GM10248 (cell line): ENCODE measurements at regions not wholly inside any gene's neighbourhood (a gene's known extent, or its start where the extent isn't known, plus 50 kb on each side); places are given as distances from the start of the nearest gene placed in this dataset.

ENCODE experiments used
- CTCF ChIA-PET: fragments of 300-600 bp; sonication (Branson Sonifier 250); formaldehyde crosslinking; extraction: SDS; loops from one replicate; lab custom pipeline; 2021; ENCODE audit warnings: antibody characterized with exemption; lab: Yijun Ruan, JAX
- POLR2A ChIA-PET: fragments of 350-650 bp; sonication (Branson Sonifier 250); formaldehyde crosslinking; extraction: SDS; loops from one replicate; lab custom pipeline; 2020; ENCODE audit warnings: antibody characterized with exemption; lab: Yijun Ruan, JAX
- DNase-seq: peaks from one replicate; pipeline ENCODE4 v3.0.0; 2012; ENCODE audit errors: extremely low spot score
- TF ChIP-seq, protein P1 (sequence below): IDR thresholded peaks from 2 replicates; pipeline ENCODE4 v1.5.1; 2012; ENCODE audit warnings: mild to moderate bottlenecking, low read depth; ENCODE audit errors: extremely low read depth, missing control alignments, control extremely low read depth

DNA sequence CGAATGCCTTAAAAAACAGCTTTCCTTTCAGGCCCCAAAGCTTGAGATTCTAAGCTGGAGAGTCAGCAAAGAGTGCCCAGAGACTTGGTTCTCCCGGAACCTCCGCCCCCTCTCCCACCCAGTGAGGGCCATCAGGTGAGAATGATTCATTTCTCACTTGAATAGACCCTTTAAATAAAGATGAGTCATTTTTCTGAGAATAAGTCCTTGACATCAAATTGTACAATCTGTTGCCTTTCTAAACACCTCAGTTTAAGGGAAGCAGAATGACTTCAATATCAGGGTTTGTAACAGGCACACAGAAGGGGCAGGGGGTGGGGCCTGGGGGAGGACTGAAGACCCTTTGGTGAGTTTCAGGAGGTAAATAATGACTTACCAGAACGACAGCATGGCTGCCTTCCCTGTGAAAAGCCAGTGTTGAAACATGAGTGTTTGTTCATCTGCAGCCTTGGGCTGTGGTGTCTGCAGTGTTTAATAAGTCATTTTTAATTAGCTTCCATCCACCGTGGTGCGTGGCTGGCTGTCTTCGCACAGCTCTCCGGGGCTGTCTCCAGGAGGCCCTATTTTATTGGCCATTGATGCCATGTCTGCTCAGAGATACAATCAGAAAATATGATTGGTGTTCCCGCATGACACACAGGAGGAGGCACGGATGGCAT, 134.9 kb upstream of the ZNF236 start:
- POLR2A ChIA-PET: no interaction called here
- TF ChIP-seq, protein P1, sequence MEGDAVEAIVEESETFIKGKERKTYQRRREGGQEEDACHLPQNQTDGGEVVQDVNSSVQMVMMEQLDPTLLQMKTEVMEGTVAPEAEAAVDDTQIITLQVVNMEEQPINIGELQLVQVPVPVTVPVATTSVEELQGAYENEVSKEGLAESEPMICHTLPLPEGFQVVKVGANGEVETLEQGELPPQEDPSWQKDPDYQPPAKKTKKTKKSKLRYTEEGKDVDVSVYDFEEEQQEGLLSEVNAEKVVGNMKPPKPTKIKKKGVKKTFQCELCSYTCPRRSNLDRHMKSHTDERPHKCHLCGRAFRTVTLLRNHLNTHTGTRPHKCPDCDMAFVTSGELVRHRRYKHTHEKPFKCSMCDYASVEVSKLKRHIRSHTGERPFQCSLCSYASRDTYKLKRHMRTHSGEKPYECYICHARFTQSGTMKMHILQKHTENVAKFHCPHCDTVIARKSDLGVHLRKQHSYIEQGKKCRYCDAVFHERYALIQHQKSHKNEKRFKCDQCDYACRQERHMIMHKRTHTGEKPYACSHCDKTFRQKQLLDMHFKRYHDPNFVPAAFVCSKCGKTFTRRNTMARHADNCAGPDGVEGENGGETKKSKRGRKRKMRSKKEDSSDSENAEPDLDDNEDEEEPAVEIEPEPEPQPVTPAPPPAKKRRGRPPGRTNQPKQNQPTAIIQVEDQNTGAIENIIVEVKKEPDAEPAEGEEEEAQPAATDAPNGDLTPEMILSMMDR: no peak
- peak; percentile 60 for DNase-seq

GRCh38 chr18:76686737-76687231, 135.6 kb upstream of the ZNF236 start:
- DNase-seq: peak; percentile 53
- TF ChIP-seq, protein P1: peak; percentile 69
- POLR2A ChIA-PET: no interaction called here

More for the DNA sequence above, 134.9 kb upstream of the ZNF236 start:
- CTCF ChIA-PET: interaction anchor here (1.0 to 1.5 kb wide), 2 partner anchors 287 to 289 kb away, joined by 3 to 6 read pairs; no protein-coding TSS in a partner anchor

DNA sequence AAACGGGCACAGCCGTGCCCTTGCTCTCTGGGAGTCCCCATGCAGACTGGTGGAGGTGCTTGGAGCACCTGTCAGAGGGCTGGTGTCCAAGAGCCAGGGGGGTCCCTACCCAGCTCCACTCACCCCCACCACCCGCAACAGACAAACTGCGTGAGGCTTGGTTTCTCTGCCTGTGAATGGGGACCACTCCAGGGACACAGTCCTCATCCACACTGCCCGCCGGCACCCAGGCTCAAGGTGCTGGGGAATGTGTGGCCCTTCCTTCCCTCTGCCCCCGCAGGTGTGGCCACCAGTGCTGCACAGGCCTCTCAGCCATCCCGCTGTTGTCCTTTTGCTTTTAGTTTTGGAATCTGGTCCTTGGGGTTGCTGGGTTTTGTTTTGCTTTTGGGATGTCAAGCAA, 136.5 kb upstream of the ZNF236 start:
- DNase-seq: no peak
- ChIA-PET POLR2A (no interaction called here), CTCF (interaction anchor here (1.2 kb wide), 1 partner anchor 287 kb away, joined by 4 read pairs; no protein-coding TSS in a partner anchor)
- TF ChIP-seq, protein P1: no peak

More at GRCh38 chr18:76686737-76687231, 135.6 kb upstream of the ZNF236 start:
- CTCF ChIA-PET: interaction anchor here (1.0 to 1.5 kb wide), 2 partner anchors 287 to 288 kb away, joined by 3 to 6 read pairs; no protein-coding TSS in a partner anchor

- POLR2A ChIA-PET: no interaction called here
- TF ChIP-seq, protein P1: no peak
- DNase-seq: no peak
- CTCF ChIA-PET: interaction anchor here (1.1 to 1.7 kb wide), 3 partner anchors 9 to 287 kb away, joined by 3 to 8 read pairs (median 4); no protein-coding TSS in a partner anchor
These were observed 137.0 kb upstream of the ZNF236 start for GRCh38 chr18:76685402-76685801.

DNA sequence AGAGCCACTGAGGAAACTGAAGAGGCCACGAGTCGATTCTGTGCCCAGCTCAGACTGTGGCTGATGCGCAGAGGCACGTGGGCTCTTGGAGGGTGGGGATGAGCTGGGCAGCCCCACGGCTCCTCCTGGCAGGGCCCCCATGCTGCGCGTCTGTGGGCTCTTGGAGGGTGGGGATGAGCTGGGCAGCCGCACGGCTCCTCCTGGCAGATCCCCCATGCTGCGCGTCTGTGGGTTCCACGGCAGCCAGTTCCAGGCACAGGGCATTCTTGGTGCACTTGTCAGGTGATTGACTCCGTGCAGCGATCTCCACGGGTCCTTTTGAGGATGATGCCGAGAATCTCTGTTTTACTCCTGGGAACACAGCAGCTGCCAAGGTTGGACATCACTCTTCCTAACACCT, 138.1 kb upstream of the ZNF236 start:
- no peak for DNase-seq
- TF ChIP-seq, protein P1: no peak
- ChIA-PET CTCF (interaction anchor here (1.1 to 1.7 kb wide), 3 partner anchors 10 to 285 kb away, joined by 3 to 8 read pairs (median 4); no protein-coding TSS in a partner anchor), POLR2A (no interaction called here)

DNA sequence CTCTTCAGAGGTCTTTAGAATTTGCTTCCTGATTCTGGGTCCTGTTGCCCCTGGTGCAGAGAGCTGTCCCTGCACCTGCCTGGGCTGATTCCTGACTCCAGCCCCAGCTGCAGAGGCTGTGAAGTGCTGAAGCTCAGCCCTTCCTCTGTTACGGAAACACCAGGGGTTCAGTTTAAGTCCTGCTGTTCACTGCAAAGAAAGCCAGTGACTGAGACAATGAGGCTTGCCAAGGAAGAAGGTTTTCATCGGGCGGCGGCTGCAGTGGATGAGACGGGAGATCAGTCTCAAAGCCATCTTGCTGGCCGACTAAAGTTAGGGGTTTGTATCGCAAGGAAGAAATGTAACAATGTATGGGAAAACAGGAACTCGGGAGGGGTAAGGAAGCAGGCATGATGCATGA, 142.4 kb upstream of the ZNF236 start:
- no peak for DNase-seq
- ChIA-PET POLR2A (interaction anchor here (0.8 kb wide), 1 partner anchor 15 kb away, joined by 7 read pairs; no protein-coding TSS in a partner anchor), CTCF (interaction anchor here (1.4 kb wide), 1 partner anchor 279 kb away, joined by 7 read pairs; no protein-coding TSS in a partner anchor)
- TF ChIP-seq, protein P1: no peak
